ENCODE measurements at regions not wholly inside any gene's neighbourhood (a gene's known extent, or its start where the extent isn't known, plus 50 kb on each side); places are given as distances from the start of the nearest gene placed in this dataset.

DNA sequence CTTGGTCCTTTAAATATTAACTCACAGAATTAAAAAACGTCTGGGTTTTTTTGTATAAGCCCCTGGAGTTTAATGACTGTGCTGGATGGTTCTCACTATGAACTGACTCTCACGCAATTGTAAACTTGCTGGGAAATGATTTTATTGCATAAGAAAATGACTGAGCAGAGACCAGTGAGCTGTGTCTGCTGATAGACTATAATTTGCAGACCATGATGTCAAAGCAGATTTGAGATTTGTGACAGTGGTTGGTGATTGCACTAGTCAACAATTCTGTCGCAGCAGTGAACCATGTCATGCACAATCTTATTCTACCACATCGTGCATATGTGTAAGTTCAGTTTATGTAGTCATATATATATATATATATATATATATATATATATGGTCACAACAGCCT, 85.7 kb upstream of the C9orf72 start:
- Histone ChIP-seq H3K9me3 (no peaks in the 10 kb centered on the region), H3K36me3 (no peaks in the 10 kb centered on the region)
- intact Hi-C loops (cut with DNase I): no loop called here

DNA sequence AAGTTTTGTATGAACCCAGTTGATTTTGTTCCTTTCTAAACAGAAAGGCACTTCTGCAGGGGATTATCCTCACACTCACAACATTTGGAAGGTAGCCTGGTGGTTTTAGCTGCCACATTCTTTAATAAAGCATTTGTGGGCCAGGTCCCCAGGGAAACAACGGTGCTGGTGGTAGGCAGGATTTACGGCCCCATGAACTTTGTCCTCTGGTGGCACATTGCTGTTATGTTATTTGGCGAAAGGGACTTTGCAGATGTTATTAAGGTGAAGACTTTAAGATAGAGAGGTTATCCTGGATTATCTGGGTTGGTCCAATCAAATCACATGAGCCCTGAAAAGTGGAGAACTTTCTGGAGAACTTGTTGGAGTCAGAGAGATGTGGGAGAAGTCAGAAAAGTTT, 86.3 kb upstream of the C9orf72 start:
- no peak for TF ChIP-seq POLR2AphosphoS5 (IDR thresholded peaks at IDR 0.05)
- TF ChIP-seq, protein P1, sequence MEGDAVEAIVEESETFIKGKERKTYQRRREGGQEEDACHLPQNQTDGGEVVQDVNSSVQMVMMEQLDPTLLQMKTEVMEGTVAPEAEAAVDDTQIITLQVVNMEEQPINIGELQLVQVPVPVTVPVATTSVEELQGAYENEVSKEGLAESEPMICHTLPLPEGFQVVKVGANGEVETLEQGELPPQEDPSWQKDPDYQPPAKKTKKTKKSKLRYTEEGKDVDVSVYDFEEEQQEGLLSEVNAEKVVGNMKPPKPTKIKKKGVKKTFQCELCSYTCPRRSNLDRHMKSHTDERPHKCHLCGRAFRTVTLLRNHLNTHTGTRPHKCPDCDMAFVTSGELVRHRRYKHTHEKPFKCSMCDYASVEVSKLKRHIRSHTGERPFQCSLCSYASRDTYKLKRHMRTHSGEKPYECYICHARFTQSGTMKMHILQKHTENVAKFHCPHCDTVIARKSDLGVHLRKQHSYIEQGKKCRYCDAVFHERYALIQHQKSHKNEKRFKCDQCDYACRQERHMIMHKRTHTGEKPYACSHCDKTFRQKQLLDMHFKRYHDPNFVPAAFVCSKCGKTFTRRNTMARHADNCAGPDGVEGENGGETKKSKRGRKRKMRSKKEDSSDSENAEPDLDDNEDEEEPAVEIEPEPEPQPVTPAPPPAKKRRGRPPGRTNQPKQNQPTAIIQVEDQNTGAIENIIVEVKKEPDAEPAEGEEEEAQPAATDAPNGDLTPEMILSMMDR (IDR thresholded peaks at IDR 0.05): no peak
- no peak for TF ChIP-seq POLR2A (IDR thresholded peaks at IDR 0.05)
- Histone ChIP-seq H3K27me3 (replicated peaks; ENCODE audit: insufficient read depth) (no peaks in the 10 kb centered on the region), H3K4me3 (no peak overlapping the region), H3K9me3 (no peaks in the 10 kb centered on the region), H3K27ac (no peak overlapping the region), H3K4me1 (replicated peaks) (no peaks in the 10 kb centered on the region), H3K36me3 (no peaks in the 10 kb centered on the region)
- intact Hi-C loops (cut with DNase I): no loop called here
- WGBS: 66% methylated on average over 3 of the region's 3 CpGs
- DNase-seq (ENCODE audit: low spot score): no peak

More for the DNA sequence above, 85.7 kb upstream of the C9orf72 start:
- Histone ChIP-seq H3K27ac (no peak overlapping the region), H3K27me3 (replicated peaks; ENCODE audit: insufficient read depth) (no peaks in the 10 kb centered on the region), H3K4me3 (no peak overlapping the region), H3K4me1 (replicated peaks) (no peaks in the 10 kb centered on the region)
- no peak for DNase-seq (ENCODE audit: low spot score)
- 77% methylated on average over 4 of the region's 4 CpGs for WGBS
- TF ChIP-seq POLR2AphosphoS5 (IDR thresholded peaks at IDR 0.05) (no peak), POLR2A (IDR thresholded peaks at IDR 0.05) (no peak)
- TF ChIP-seq, protein P1 (IDR thresholded peaks at IDR 0.05): no peak

DNA sequence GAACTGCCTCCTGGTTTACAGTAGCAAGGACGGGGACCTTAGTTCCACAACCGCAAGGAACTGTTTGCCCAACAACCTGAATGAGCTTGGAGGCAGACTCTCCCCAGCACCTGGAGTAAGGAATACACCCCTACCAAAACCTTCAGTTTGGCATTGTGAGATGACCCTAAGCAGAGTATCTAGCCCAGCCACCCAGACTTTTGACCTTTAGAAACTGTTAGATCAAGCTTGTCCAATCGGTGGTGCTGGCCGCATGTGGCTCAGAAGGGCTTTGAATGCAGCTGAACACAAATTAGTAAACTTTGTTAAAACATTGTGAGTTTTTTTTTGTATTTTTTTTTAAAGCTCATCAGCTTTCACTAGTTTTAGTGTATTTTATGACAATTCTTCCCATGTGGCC, 86.9 kb upstream of the C9orf72 start:
- WGBS: 81% methylated on average over 4 of the region's 4 CpGs
- Histone ChIP-seq H3K4me1 (replicated peaks) (no peaks in the 10 kb centered on the region), H3K27ac (no peak overlapping the region), H3K9me3 (no peaks in the 10 kb centered on the region), H3K36me3 (no peaks in the 10 kb centered on the region), H3K27me3 (replicated peaks; ENCODE audit: insufficient read depth) (no peaks in the 10 kb centered on the region), H3K4me3 (no peak overlapping the region)
- intact Hi-C loops (cut with DNase I): no loop called here
- no peak for DNase-seq (ENCODE audit: low spot score)
- TF ChIP-seq, protein P1 (IDR thresholded peaks at IDR 0.05): no peak

DNA sequence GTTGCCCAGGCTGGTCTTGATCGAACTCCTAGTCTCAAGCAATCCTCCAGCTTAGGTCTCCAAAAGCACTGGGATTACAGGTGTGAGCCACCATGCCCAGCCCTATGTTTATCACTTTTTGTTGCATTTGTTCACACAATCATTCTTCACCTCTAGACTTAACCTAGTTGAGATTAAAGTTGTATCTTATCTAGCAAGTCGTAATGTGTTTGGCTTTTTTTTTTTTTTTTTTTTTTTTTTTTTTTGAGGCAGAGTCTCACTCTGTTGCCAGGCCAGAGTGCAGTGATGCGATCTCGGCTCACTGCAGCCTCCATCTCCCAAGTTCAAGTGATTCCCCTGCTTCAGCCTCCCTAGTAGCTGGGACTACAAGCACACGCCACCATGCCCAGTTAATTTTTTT, 90.2 kb upstream of the C9orf72 start:
- Histone ChIP-seq H3K27me3 (replicated peaks; ENCODE audit: insufficient read depth) (no peaks in the 10 kb centered on the region), H3K36me3 (no peaks in the 10 kb centered on the region), H3K4me1 (replicated peaks) (no peaks in the 10 kb centered on the region), H3K4me3 (no peak overlapping the region), H3K9me3 (no peaks in the 10 kb centered on the region), H3K27ac (no peak overlapping the region)
- intact Hi-C loops (cut with DNase I): no loop called here
- TF ChIP-seq POLR2AphosphoS5 (IDR thresholded peaks at IDR 0.05): no peak
- TF ChIP-seq, protein P1 (IDR thresholded peaks at IDR 0.05): no peak
- TF ChIP-seq POLR2A (IDR thresholded peaks at IDR 0.05): no peak
- 91% methylated on average over 5 of the region's 5 CpGs for WGBS
- DNase-seq (ENCODE audit: low spot score): no peak

DNA sequence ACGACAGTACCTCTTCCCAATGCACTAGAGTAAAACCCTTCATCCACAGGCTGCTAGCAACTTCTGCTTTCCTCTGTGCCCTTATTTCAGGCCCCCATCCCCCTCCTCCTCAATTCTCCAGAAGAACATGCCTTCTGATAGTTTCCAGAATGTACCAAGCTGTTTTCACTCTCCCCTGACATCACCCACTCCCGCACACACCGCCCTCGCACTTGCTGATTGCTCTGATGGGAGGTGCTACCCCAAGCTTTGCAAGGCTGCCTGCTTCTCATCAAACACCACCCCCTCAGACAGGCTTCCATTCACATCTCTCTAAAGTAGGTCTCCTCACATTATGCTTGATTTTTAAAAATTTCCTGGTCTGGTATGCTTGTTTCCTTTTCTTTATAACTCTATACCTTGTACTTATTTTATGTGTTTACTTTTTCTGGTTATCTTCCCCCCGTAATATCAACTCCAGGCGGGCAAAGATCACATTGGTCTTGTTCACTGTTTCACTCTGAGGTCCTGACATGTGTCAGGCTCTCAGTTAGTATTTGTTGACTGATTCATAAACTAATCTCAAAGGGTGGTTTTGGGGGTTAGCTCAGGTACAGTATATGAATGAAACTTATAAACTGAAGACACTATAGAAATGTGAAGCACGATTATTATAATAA, 91.0 kb upstream of the C9orf72 start:
- no peaks in the 10 kb centered on the region for H3K27me3 ChIP-seq (replicated peaks; ENCODE audit: insufficient read depth)
- no peaks in the 10 kb centered on the region for H3K36me3 ChIP-seq
- H3K9me3 ChIP-seq: no peaks in the 10 kb centered on the region
- no peak overlapping the region for H3K4me3 ChIP-seq
- 73% methylated on average over 7 of the region's 7 CpGs for WGBS
- no peaks in the 10 kb centered on the region for H3K4me1 ChIP-seq (replicated peaks)
- H3K27ac ChIP-seq: no peak overlapping the region
- TF ChIP-seq POLR2A (IDR thresholded peaks at IDR 0.05) (no peak), POLR2AphosphoS5 (IDR thresholded peaks at IDR 0.05) (no peak)
- TF ChIP-seq, protein P1 (IDR thresholded peaks at IDR 0.05): no peak
- intact Hi-C loops (cut with DNase I): no loop called here
- no peak for DNase-seq (ENCODE audit: low spot score)

Measured in prostate gland (tissue), 2 donors.